ENCODE measurements at regions not wholly inside any gene's neighbourhood (a gene's known extent, or its start where the extent isn't known, plus 50 kb on each side); places are given as distances from the start of the nearest gene placed in this dataset.
"Not testable (repeated sequence)": the region's sequence is repeated elsewhere in the genome, so short reads cannot be mapped to it uniquely, and the experiment has no call there.

DNA sequence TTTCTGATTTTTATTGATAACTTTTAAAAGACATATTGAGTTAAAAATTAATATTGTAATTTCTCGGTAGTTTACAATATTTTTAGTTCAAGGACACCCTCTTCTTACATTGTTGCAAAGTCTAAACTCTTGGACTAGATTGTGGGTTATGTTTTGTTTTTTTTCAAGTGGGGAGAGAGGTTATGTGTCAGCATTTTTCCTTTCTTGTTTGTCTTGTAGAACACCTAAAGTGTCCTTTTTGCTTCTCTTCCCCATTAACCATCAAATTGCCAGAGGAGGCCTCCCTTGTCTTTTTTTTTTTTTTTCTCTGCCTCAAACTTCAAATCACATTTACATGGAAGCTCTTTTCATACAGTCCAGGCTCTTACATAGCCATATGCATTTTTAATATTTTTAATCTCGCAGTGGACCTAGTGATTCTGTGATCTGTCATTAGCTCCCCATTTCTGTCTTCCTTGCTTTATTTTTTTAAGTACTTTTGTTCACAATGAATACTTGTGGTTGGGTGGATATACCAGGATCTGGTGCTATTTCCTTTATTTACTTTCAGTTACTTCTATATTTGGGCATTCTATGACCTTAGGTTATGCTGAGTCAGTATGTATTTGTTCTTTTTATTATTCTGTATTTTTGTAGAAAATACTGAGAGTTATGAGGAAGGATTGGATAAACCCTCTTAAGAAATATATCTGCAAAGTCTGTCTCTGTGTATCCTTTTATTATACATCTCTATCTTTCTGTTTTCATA, 2280.6 kb upstream of the ACO1 start:
- H3K9me2 ChIP-seq (replicated peaks; ENCODE audit: control insufficient read depth, low read length): no peaks in the 10 kb centered on the region
- H3K79me2 ChIP-seq (ENCODE audit: control insufficient read depth, low read length): no peaks in the 10 kb centered on the region
- H3F3A ChIP-seq (ENCODE audit: control insufficient read depth, insufficient read depth): no peaks in the 10 kb centered on the region
- H3K27me3 ChIP-seq (ENCODE audit: control insufficient read depth, low read length): no peaks in the 10 kb centered on the region
- H3K27ac ChIP-seq (ENCODE audit: low read depth, low read length): no peak overlapping the region
- no peaks in the 10 kb centered on the region for H3K4me1 ChIP-seq (ENCODE audit: control insufficient read depth, low read length)
- no peaks in the 10 kb centered on the region for H3K9me3 ChIP-seq (ENCODE audit: control insufficient read depth, insufficient read depth, low read length)
- H3K4me2 ChIP-seq (ENCODE audit: low read length): no peak overlapping the region
- TF ChIP-seq CTCF (IDR thresholded peaks at IDR 0.05; ENCODE audit: low read depth, low read length, poor library complexity, severe bottlenecking) (no peak), EZH2phosphoT487 (IDR thresholded peaks at IDR 0.05; ENCODE audit: borderline replicate concordance, low read length) (no peak)
- H4K20me1 ChIP-seq (ENCODE audit: control insufficient read depth, insufficient read depth, low read depth, low read length): no peaks in the 10 kb centered on the region
- H3K36me3 ChIP-seq (ENCODE audit: control insufficient read depth, low read length): no peaks in the 10 kb centered on the region
- no peak overlapping the region for H3K4me3 ChIP-seq (ENCODE audit: low read length)

GRCh38 chr9:30107134-30107533, 2277.3 kb upstream of the ACO1 start:
- not testable (repeated sequence) for H3K27ac ChIP-seq (ENCODE audit: low read depth, low read length); H3K36me3 ChIP-seq (ENCODE audit: control insufficient read depth, low read length); H3K9me3 ChIP-seq (ENCODE audit: control insufficient read depth, insufficient read depth, low read length); H3K4me3 ChIP-seq (ENCODE audit: low read length); H4K20me1 ChIP-seq (ENCODE audit: control insufficient read depth, insufficient read depth, low read depth, low read length); H3K79me2 ChIP-seq (ENCODE audit: control insufficient read depth, low read length); H3K9me2 ChIP-seq (replicated peaks; ENCODE audit: control insufficient read depth, low read length); H3K4me2 ChIP-seq (ENCODE audit: low read length); H3K27me3 ChIP-seq (ENCODE audit: control insufficient read depth, low read length); H3F3A ChIP-seq (ENCODE audit: control insufficient read depth, insufficient read depth); H3K4me1 ChIP-seq (ENCODE audit: control insufficient read depth, low read length)

DNA sequence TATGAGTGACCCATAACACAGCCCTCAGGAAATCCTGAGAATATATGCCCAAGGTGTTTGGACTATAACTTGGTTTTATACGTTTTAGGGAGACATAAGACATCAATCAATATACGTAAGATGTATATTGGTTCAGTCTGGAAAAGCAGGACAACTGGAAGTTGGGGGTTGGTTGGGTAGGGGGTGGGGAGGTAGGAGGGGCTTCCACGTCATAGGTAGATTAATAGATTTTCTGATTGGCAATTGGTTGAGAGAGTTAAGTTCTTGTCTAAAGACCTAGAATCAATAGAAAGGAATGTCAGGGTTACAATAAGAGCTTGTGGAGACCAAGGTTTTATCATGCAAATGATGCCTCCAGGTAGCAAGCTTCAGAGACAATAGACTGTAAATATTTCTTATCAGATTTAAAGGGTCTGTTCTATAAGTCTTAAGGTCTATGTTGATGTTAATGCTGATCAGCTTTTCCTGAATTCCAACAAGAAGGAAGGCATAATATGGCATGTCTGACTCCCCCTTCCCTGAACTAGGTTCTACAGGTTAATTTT, 2267.7 kb upstream of the ACO1 start:
- no peaks in the 10 kb centered on the region for H3K79me2 ChIP-seq (ENCODE audit: control insufficient read depth, low read length)
- no peaks in the 10 kb centered on the region for H3K36me3 ChIP-seq (ENCODE audit: control insufficient read depth, low read length)
- no peaks in the 10 kb centered on the region for H3K27me3 ChIP-seq (ENCODE audit: control insufficient read depth, low read length)
- no peaks in the 10 kb centered on the region for H3K4me1 ChIP-seq (ENCODE audit: control insufficient read depth, low read length)
- H3K4me3 ChIP-seq (ENCODE audit: low read length): no peak overlapping the region
- TF ChIP-seq CTCF (IDR thresholded peaks at IDR 0.05; ENCODE audit: low read depth, low read length, poor library complexity, severe bottlenecking) (no peak), EZH2phosphoT487 (IDR thresholded peaks at IDR 0.05; ENCODE audit: borderline replicate concordance, low read length) (no peak)
- H3K9me3 ChIP-seq (ENCODE audit: control insufficient read depth, insufficient read depth, low read length): no peaks in the 10 kb centered on the region
- no peaks in the 10 kb centered on the region for H3F3A ChIP-seq (ENCODE audit: control insufficient read depth, insufficient read depth)
- no peaks in the 10 kb centered on the region for H3K9me2 ChIP-seq (replicated peaks; ENCODE audit: control insufficient read depth, low read length)
- H3K27ac ChIP-seq (ENCODE audit: low read depth, low read length): no peak overlapping the region
- no peaks in the 10 kb centered on the region for H4K20me1 ChIP-seq (ENCODE audit: control insufficient read depth, insufficient read depth, low read depth, low read length)
- no peak overlapping the region for H3K4me2 ChIP-seq (ENCODE audit: low read length)

DNA sequence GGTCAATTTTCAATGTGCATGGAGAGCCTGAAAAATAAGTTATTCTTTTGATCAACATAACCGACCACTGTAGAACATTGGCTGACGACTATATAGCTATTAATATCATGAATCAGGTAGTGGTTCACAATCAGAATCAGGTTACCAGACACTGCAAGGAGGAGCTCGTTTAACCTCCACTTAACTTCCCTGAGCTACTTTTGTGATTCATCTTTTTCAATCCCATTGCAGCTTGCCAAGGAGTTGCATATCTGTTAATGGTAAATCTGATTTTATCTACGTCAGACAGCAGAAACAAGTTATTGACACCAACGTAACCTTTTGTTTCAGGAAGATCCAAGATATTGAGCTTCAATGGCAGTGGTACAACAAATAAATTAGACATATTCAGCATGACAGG, 2263.8 kb upstream of the ACO1 start:
- no peak overlapping the region for H3K4me2 ChIP-seq (ENCODE audit: low read length)
- H3K36me3 ChIP-seq (ENCODE audit: control insufficient read depth, low read length): no peaks in the 10 kb centered on the region
- H3K4me1 ChIP-seq (ENCODE audit: control insufficient read depth, low read length): no peaks in the 10 kb centered on the region
- no peak overlapping the region for H3K27ac ChIP-seq (ENCODE audit: low read depth, low read length)
- H4K20me1 ChIP-seq (ENCODE audit: control insufficient read depth, insufficient read depth, low read depth, low read length): no peaks in the 10 kb centered on the region
- H3K27me3 ChIP-seq (ENCODE audit: control insufficient read depth, low read length): no peaks in the 10 kb centered on the region
- H3K9me2 ChIP-seq (replicated peaks; ENCODE audit: control insufficient read depth, low read length): no peaks in the 10 kb centered on the region
- H3K4me3 ChIP-seq (ENCODE audit: low read length): no peak overlapping the region
- no peaks in the 10 kb centered on the region for H3K79me2 ChIP-seq (ENCODE audit: control insufficient read depth, low read length)
- TF ChIP-seq EZH2phosphoT487 (IDR thresholded peaks at IDR 0.05; ENCODE audit: borderline replicate concordance, low read length) (no peak), CTCF (IDR thresholded peaks at IDR 0.05; ENCODE audit: low read depth, low read length, poor library complexity, severe bottlenecking) (no peak)
- H3F3A ChIP-seq (ENCODE audit: control insufficient read depth, insufficient read depth): no peaks in the 10 kb centered on the region
- H3K9me3 ChIP-seq (ENCODE audit: control insufficient read depth, insufficient read depth, low read length): no peaks in the 10 kb centered on the region

All from DOHH2 (cell line).